Fibroblast of peridontal ligament (primary cell): ENCODE measurements at regions not wholly inside any gene's neighbourhood (a gene's known extent, or its start where the extent isn't known, plus 50 kb on each side); places are given as distances from the start of the nearest gene placed in this dataset.
"Not testable (repeated sequence)": the region's sequence is repeated elsewhere in the genome, so short reads cannot be mapped to it uniquely, and the experiment has no call there.

Experiments
- DNase-seq: peaks from one replicate; pipeline ENCODE4 v3.0.0-alpha.2; 2010; ENCODE audit errors: extremely low read depth

GRCh38 chrX:46226422-46226821 is 318.8 kb downstream of the ZNF674 start:
- no peak for DNase-seq

GRCh38 chrX:46223499-46223898 is 321.7 kb downstream of the ZNF674 start:
- not testable (repeated sequence) for DNase-seq

GRCh38 chrX:46220822-46221221 is 324.4 kb downstream of the ZNF674 start:
- DNase-seq = no peak

GRCh38 chrX:46218373-46218772 is 326.8 kb downstream of the ZNF674 start:
- no peak for DNase-seq

- DNase-seq = no peak
Observed at GRCh38 chrX:46216406-46216805, 328.8 kb downstream of the ZNF674 start.

- DNase-seq = no peak
Observed at GRCh38 chrX:46211079-46211478, 334.1 kb downstream of the ZNF674 start.

GRCh38 chrX:46209768-46210167 is 335.5 kb downstream of the ZNF674 start:
- no peak for DNase-seq

GRCh38 chrX:46209037-46209436 is 336.2 kb downstream of the ZNF674 start:
- no peak for DNase-seq

GRCh38 chrX:46208225-46208854 is 336.9 kb downstream of the ZNF674 start:
- DNase-seq = peak; percentile 56

- no peak for DNase-seq
Observed at GRCh38 chrX:46204721-46205422, 340.3 kb downstream of the ZNF674 start.

GRCh38 chrX:46202733-46203514 is 342.3 kb downstream of the ZNF674 start:
- DNase-seq = no peak

GRCh38 chrX:46200413-46200812 is 344.8 kb downstream of the ZNF674 start:
- DNase-seq = peak; percentile 33

GRCh38 chrX:46198858-46199257 is 346.4 kb downstream of the ZNF674 start:
- DNase-seq = peak; percentile 44

GRCh38 chrX:46186811-46187106 is 358.5 kb downstream of the ZNF674 start:
- DNase-seq = not testable (repeated sequence)

GRCh38 chrX:46185923-46186810 is 359.1 kb downstream of the ZNF674 start:
- no peak for DNase-seq

- DNase-seq = no peak
Observed at GRCh38 chrX:46184749-46185148, 360.5 kb downstream of the ZNF674 start.

GRCh38 chrX:46180258-46180687 is 364.9 kb downstream of the ZNF674 start:
- DNase-seq = peak; percentile 94

- DNase-seq = no peak
Observed at GRCh38 chrX:46179748-46180147, 365.5 kb downstream of the ZNF674 start.

GRCh38 chrX:46178763-46179162 is 366.5 kb downstream of the ZNF674 start:
- no peak for DNase-seq

GRCh38 chrX:46173159-46173558 is 372.1 kb downstream of the ZNF674 start:
- DNase-seq = no peak

- DNase-seq = not testable (repeated sequence)
Observed at GRCh38 chrX:46171457-46171856, 373.8 kb downstream of the ZNF674 start.

- DNase-seq = no peak
Observed at GRCh38 chrX:46169808-46170207, 375.4 kb downstream of the ZNF674 start.
